ENCODE measurements at regions not wholly inside any gene's neighbourhood (a gene's known extent, or its start where the extent isn't known, plus 50 kb on each side); places are given as distances from the start of the nearest gene placed in this dataset.
"Not testable (repeated sequence)": the region's sequence is repeated elsewhere in the genome, so short reads cannot be mapped to it uniquely, and the experiment has no call there.

- TF ChIP-seq SIN3A (IDR thresholded peaks at IDR 0.05; ENCODE audit: low read depth) (no peak), EZH2phosphoT487 (IDR thresholded peaks at IDR 0.05; ENCODE audit: borderline replicate concordance) (no peak), ELF1 (IDR thresholded peaks at IDR 0.05; ENCODE audit: borderline replicate concordance, low read depth) (no peak), YY1 (IDR thresholded peaks at IDR 0.05; ENCODE audit: extremely low read depth, insufficient replicate concordance, low read depth, low read length) (no peak), REST (IDR thresholded peaks at IDR 0.05; ENCODE audit: low read depth) (no peak), POLR2AphosphoS5 (IDR thresholded peaks at IDR 0.05; ENCODE audit: low read depth, low read length) (no peak), EZH2 (IDR thresholded peaks at IDR 0.05) (no peak), FOSL1 (IDR thresholded peaks at IDR 0.05; ENCODE audit: low read depth) (no peak), POLR2A (IDR thresholded peaks at IDR 0.05; ENCODE audit: borderline replicate concordance, extremely low read depth, insufficient read depth, insufficient read length) (no peak), RAD21 (IDR thresholded peaks at IDR 0.05; ENCODE audit: low read depth) (no peak), ZFX (IDR thresholded peaks at IDR 0.05) (no peak), TCF7L2 (IDR thresholded peaks at IDR 0.05; ENCODE audit: borderline replicate concordance, extremely low read depth, insufficient read depth, insufficient read length) (no peak), SRF (IDR thresholded peaks at IDR 0.05; ENCODE audit: low read depth) (no peak), JUND (IDR thresholded peaks at IDR 0.05) (no peak)
- TF ChIP-seq, protein P1, sequence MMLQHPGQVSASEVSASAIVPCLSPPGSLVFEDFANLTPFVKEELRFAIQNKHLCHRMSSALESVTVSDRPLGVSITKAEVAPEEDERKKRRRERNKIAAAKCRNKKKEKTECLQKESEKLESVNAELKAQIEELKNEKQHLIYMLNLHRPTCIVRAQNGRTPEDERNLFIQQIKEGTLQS (IDR thresholded peaks at IDR 0.05) = no peak
- TF ChIP-seq, protein P2, sequence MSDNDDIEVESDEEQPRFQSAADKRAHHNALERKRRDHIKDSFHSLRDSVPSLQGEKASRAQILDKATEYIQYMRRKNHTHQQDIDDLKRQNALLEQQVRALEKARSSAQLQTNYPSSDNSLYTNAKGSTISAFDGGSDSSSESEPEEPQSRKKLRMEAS (IDR thresholded peaks at IDR 0.05) = no peak
- TF ChIP-seq, protein P3, sequence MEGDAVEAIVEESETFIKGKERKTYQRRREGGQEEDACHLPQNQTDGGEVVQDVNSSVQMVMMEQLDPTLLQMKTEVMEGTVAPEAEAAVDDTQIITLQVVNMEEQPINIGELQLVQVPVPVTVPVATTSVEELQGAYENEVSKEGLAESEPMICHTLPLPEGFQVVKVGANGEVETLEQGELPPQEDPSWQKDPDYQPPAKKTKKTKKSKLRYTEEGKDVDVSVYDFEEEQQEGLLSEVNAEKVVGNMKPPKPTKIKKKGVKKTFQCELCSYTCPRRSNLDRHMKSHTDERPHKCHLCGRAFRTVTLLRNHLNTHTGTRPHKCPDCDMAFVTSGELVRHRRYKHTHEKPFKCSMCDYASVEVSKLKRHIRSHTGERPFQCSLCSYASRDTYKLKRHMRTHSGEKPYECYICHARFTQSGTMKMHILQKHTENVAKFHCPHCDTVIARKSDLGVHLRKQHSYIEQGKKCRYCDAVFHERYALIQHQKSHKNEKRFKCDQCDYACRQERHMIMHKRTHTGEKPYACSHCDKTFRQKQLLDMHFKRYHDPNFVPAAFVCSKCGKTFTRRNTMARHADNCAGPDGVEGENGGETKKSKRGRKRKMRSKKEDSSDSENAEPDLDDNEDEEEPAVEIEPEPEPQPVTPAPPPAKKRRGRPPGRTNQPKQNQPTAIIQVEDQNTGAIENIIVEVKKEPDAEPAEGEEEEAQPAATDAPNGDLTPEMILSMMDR (IDR thresholded peaks at IDR 0.05 in 2 of 3, conservative IDR thresholded peaks at IDR 0.05 in 1 of 3; ENCODE audit: borderline replicate concordance in 1 of 3, insufficient read depth in 1 of 3, low read depth in 2 of 3, low read length in 2 of 3) = no peak
- Histone ChIP-seq H3K4me3 (replicated peaks in 1 of 2; ENCODE audit: low read depth in 1 of 2, low read length in 2 of 2) (no peak overlapping the region), H2AFZ (ENCODE audit: low read depth, low read length, poor library complexity, severe bottlenecking) (no peak overlapping the region), H4K20me1 (ENCODE audit: insufficient read depth) (no peaks in the 10 kb centered on the region), H3K79me2 (ENCODE audit: insufficient read depth, low read length) (no peaks in the 10 kb centered on the region), H3K36me3 (ENCODE audit: control insufficient read depth in 1 of 2, insufficient read depth in 2 of 2, low read length in 2 of 2) (no peaks in the 10 kb centered on the region), H3K4me2 (ENCODE audit: low read length) (no peak overlapping the region), H3K9me3 (ENCODE audit: control insufficient read depth in 1 of 2, insufficient read depth in 1 of 2, low read depth in 1 of 2, low read length in 2 of 2) (no peaks in the 10 kb centered on the region; a peak in 2 of 4 replicates), H3K9ac (ENCODE audit: low read length) (no peak overlapping the region), H3K27ac (ENCODE audit: low read depth, low read length) (no peak overlapping the region), H3K9me2 (ENCODE audit: insufficient read depth) (no peaks in the 10 kb centered on the region), H3K4me1 (ENCODE audit: control insufficient read depth in 1 of 2, insufficient read depth in 2 of 2, low read length in 2 of 2) (no peaks in the 10 kb centered on the region), H3K27me3 (ENCODE audit: insufficient read depth, low read length) (no peaks in the 10 kb centered on the region)
- no peak for ATAC-seq
- ChIA-PET POLR2A (no interaction called here), RAD21 (ENCODE audit: low non-redundant PET in 1 of 2, low total read pairs in 2 of 2, uncharacterized antibody in 2 of 2, unreplicated experiment in 2 of 2) (no interaction called here), CTCF (no interaction called here)
- DNase-seq (ENCODE audit: low read depth, low spot score) = no peak
- intact Hi-C loops (cut with micrococcal nuclease) = no loop called here
- BruUV-seq (replicated peaks) = no TSS peak
Measured at GRCh38 chr3:20990896-20991295, 760.1 kb downstream of the ZNF385D start.

- H3K4me1 ChIP-seq (ENCODE audit: control insufficient read depth in 1 of 2, insufficient read depth in 2 of 2, low read length in 2 of 2); BruUV-seq (replicated peaks); H2AFZ ChIP-seq (ENCODE audit: low read depth, low read length, poor library complexity, severe bottlenecking); H3K4me3 ChIP-seq (replicated peaks in 1 of 2; ENCODE audit: low read depth in 1 of 2, low read length in 2 of 2); H3K27ac ChIP-seq (ENCODE audit: low read depth, low read length); H3K79me2 ChIP-seq (ENCODE audit: insufficient read depth, low read length); H4K20me1 ChIP-seq (ENCODE audit: insufficient read depth); H3K9ac ChIP-seq (ENCODE audit: low read length); H3K9me2 ChIP-seq (ENCODE audit: insufficient read depth); POLR2A ChIA-PET; DNase-seq (ENCODE audit: low read depth, low spot score); H3K27me3 ChIP-seq (ENCODE audit: insufficient read depth, low read length); ATAC-seq; intact Hi-C loops (cut with micrococcal nuclease); H3K9me3 ChIP-seq (ENCODE audit: control insufficient read depth in 1 of 2, insufficient read depth in 1 of 2, low read depth in 1 of 2, low read length in 2 of 2); H3K36me3 ChIP-seq (ENCODE audit: control insufficient read depth in 1 of 2, insufficient read depth in 2 of 2, low read length in 2 of 2); H3K4me2 ChIP-seq (ENCODE audit: low read length); RAD21 ChIA-PET (ENCODE audit: low non-redundant PET in 1 of 2, low total read pairs in 2 of 2, uncharacterized antibody in 2 of 2, unreplicated experiment in 2 of 2); CTCF ChIA-PET: not testable (repeated sequence)
Measured at GRCh38 chr3:20989653-20990052, 761.4 kb downstream of the ZNF385D start.

Measured in HCT116 (cell line).